Hepatocyte (in vitro differentiated cells): ENCODE measurements at regions not wholly inside any gene's neighbourhood (a gene's known extent, or its start where the extent isn't known, plus 50 kb on each side); places are given as distances from the start of the nearest gene placed in this dataset.

Experiments used
- EZH2 ChIP-seq: fragments of 200-600 bp; sonication (generic); IDR thresholded peaks from 2 replicates; pipeline ENCODE4 v1.6.1; 2016; ENCODE audit warnings: antibody characterized with exemption, mild to moderate bottlenecking, borderline replicate concordance
- EZH2phosphoT487 ChIP-seq: fragments of 200-600 bp; sonication (generic); IDR thresholded peaks from one replicate; pipeline ENCODE4 v1.6.1; 2018; ENCODE audit warnings: antibody characterized with exemption, mild to moderate bottlenecking, low read depth, moderate library complexity; ENCODE audit not compliant: unreplicated experiment, severe bottlenecking
- TF ChIP-seq, protein P1 (sequence below): fragments of 200-600 bp; sonication (generic); IDR thresholded peaks from 2 replicates; pipeline ENCODE4 v1.5.1; 2016; ENCODE audit warnings: antibody characterized with exemption, mild to moderate bottlenecking; ENCODE audit not compliant: poor library complexity

DNA sequence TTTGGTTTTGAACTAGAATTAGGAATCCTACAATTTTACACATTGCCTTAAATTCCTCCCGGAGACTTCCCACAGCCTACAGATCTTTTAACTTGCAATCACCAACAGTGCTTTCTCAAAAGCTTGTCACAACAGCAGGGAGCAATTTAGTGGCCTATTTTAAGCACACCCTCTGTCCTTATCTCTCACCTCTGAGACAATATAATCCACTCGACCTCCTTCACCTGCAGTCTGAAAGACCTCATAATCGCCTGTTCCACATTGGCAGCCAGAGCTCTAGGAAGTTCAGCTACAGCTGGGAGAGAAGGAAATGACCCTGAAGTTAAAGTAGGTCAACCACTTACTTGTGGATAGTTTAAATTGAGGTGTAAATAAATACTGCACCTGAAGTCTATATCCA, 249.7 kb upstream of the DLGAP1 start:
- TF ChIP-seq, protein P1, sequence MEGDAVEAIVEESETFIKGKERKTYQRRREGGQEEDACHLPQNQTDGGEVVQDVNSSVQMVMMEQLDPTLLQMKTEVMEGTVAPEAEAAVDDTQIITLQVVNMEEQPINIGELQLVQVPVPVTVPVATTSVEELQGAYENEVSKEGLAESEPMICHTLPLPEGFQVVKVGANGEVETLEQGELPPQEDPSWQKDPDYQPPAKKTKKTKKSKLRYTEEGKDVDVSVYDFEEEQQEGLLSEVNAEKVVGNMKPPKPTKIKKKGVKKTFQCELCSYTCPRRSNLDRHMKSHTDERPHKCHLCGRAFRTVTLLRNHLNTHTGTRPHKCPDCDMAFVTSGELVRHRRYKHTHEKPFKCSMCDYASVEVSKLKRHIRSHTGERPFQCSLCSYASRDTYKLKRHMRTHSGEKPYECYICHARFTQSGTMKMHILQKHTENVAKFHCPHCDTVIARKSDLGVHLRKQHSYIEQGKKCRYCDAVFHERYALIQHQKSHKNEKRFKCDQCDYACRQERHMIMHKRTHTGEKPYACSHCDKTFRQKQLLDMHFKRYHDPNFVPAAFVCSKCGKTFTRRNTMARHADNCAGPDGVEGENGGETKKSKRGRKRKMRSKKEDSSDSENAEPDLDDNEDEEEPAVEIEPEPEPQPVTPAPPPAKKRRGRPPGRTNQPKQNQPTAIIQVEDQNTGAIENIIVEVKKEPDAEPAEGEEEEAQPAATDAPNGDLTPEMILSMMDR = no peak
- TF ChIP-seq EZH2 (no peak), EZH2phosphoT487 (no peak)
